Limb (tissue), 2 donors: ENCODE measurements at regions not wholly inside any gene's neighbourhood (a gene's known extent, or its start where the extent isn't known, plus 50 kb on each side); places are given as distances from the start of the nearest gene placed in this dataset.
A peak's percentile ranks its signal among the peaks of the same experiment; 100 is the strongest.
"Not testable (repeated sequence)": the region's sequence is repeated elsewhere in the genome, so short reads cannot be mapped to it uniquely, and the experiment has no call there.

Experiments used
- DNase-seq, 2 donors: peaks; one replicate each; pipeline ENCODE4 v3.0.0-alpha.2; 2016; ENCODE audit errors: extremely low spot score in 2 of 2

GRCh38 chr5:119299242-119299614, 56.6 kb upstream of the TNFAIP8 start:
- DNase-seq, result not testable (repeated sequence)

DNA sequence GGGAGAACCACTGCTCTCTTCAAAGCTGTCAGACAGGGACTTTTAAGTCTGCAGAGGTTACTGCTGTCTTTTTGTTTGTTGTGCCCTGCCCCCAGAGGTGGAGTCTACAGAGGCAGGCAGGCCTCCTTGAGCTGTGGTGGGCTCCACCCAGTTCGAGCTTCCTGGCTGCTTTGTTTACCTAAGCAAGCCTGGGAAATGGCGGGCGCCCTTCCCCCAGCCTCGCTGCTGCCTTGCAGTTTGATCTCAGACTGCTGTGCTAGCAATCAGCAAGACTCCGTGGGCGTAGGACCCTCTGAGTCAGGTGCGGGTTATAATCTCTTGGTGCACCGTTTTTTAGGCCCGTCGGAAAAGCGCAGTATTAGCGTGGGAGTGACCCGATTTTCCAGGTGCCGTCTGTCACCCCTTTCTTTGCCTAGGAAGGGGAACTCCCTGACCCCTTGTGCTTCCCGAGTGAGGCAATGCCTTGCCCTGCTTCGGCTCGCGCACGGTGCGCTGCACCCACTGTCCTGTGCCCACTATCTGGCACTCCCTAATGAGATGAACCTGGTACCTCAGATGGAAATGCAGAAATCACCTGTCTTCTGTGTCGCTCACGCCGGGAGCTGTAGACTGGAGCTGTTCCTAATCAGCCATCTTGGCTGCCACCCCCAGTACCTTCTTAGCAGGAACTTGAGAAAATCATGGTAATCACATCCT, 56.1 kb upstream of the TNFAIP8 start:
- not testable (repeated sequence) for DNase-seq

- no peak for DNase-seq
These were observed 55.5 kb upstream of the TNFAIP8 start for GRCh38 chr5:119300311-119300670.

DNA sequence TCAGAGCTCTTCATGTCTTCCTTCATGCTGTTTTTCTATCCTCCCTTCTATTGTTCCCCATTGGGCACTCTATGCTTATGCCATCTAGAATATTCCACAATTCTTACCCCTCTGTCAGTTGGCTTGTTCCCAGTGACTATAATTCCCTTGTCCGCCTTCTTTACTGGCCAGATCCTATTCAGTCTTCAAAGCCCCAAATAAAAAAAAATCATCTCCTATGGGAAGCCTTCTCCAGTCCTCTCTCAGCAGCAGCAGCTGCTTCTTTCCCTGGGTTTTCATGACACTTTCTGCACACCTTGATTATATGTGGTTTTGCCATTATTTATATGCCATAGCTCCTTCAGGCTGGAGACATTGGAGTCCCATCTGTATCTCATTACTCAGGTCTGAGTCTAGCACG, 54.6 kb upstream of the TNFAIP8 start:
- no peak for DNase-seq

DNA sequence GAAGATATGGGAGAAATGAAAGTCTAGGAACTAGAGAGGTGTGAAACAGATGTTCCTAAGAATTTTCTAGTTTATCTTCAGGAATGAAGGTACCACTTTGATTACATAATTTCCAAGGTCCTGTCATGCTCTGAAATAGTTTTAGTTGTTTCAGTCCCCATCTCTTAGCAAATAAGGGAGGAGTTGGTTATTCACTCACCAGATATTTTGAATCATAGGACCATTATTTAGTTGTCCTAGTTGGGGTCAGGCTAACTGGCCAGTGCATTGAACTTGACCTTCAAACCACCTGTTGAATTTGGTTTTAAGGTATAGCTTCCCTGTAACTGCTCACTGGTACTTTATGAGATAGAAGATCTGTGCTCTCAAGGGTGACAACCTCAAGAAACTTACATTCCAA, 53.9 kb upstream of the TNFAIP8 start:
- no peak for DNase-seq

DNA sequence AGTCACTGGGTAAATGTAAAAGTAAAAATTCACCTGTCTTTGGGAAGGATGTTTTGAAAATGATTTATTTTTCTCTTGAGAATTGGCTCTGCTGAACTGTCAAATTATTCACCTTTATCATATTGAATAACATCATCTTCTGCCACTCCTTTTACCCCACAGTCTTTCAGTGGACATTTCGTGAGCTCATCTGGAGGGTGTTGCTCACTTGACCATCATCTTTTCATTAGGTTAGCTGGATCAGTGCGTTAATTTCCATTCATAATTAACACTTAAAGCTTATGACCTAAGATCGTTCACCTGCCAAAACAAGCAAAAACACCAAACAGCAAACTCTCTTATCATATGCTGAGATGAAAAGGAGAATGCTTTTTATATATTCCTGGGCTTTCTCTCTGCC, 53.4 kb upstream of the TNFAIP8 start:
- no peak for DNase-seq

- peak in 1 of 2 donors; percentile 55 for DNase-seq
These were observed 52.6 kb upstream of the TNFAIP8 start for GRCh38 chr5:119302916-119303897.

DNA sequence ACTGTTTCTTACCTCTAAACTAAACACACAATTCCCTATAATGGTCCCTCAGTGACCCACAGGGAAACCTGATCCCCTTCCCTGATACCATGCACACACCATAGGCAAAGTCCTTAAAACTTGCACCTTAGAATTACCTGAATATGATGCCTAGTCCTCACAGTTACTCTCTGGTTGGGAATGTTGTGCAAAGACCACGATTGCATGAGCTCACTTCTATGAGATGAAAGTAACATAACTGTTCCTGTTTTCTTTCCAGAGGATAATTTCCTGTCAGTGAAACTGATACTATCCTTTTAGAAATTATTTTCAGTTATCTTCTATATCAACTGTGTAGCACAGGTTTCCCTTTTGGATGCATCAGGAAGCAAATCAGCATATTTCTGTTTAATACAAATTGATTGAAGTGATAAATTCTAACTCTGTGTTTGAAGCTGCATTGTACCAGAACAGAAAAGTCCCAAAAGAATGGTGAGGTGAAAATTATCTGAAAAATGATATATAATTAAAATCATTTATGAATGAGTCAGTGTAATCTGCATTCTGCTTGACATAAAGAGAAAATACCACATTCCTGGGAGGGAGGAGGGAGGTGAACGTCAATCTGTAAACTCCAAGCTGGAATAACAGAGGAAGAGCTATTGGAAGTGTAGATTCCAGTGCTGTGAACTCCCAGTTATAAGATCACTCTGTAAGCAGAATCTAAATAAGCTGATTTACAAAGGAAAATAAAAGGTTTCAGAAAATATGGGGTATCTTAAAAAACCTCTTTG, 51.2 kb upstream of the TNFAIP8 start:
- DNase-seq, result no peak
